Hematopoietic multipotent progenitor cell treated with erythropoietin and hydrocortisone succinate and interleukin-3 and kit ligand, for 6 days (in vitro differentiated cells): ENCODE measurements at regions not wholly inside any gene's neighbourhood (a gene's known extent, or its start where the extent isn't known, plus 50 kb on each side); places are given as distances from the start of the nearest gene placed in this dataset.

Experiments
- DNase-seq: peaks from one replicate; pipeline ENCODE4 v3.0.0-alpha.2; 2015

DNA sequence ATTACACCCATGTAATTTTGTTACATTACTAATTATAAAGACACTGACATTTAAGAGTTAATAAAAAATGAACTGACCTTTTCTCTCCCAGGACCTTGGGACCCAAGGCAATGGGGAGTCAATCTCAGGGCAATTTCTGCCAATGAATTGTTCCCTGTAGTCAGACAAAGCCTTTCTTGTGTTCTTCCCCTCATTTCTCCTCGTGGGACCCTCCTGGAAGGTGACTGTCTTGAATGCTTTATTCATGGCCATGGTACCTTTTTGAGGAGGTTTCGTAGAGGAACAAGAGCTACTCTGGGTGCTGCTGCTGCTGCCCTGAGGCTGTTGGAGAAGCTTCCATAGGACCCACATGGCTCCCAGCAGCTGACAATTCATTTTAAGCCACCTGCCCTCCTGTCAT lies 190.3 kb downstream of the SNX18 start:
- DNase-seq = no peak

DNA sequence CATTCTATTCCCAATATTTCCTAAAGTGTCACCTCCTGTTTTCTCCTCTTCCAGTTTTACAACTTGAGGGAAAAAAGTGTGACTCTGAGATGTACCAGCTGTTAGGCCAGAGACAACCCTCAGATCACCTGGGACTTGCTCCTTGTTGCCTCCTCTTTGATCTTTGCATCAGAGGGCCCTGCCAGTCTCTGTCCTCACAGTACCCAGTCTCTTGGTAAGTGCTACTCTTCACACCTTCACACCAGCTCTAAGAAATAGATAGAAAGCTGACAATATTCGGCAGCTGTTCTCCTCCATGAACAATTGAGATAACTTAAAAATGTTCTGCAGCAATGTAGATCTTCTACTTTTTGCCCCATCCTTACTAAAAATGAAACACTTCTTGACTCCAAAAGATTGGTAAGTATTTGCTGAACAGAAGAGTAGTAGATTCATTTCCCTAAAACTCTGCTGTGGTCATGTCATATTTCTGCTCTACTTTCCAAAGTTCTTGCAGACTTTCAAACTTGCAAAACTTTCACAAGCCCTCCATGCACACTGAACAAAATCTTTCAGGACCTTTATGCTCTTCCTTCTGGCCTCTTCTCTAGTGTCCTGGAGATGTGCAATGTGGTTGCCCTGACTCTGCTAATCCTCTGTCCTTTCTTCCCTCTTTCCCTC lies 188.6 kb downstream of the SNX18 start:
- no peak for DNase-seq

- DNase-seq = no peak
These were observed 187.3 kb downstream of the SNX18 start for GRCh38 chr5:54704825-54705224.

DNA sequence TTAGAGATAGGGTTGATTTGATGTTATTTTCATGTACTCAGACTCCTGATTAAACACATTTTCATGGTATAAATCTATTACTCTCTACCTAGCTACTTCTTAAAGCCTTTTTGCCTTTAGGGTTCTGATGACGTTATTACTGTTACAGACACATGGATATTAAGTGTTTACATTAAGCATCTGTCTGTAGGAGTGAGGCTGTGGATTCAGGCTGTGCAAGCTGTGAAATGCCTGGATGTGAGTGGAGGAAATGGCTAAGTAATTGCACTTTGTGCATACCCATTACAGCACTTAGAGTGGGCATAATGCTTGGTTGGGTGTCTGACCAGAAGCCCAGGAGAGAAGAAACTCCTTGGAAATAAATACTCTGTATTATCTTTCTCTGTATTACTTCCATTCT lies 186.8 kb downstream of the SNX18 start:
- no peak for DNase-seq

GRCh38 chr5:54703565-54704255 lies 186.2 kb downstream of the SNX18 start:
- DNase-seq = no peak

DNA sequence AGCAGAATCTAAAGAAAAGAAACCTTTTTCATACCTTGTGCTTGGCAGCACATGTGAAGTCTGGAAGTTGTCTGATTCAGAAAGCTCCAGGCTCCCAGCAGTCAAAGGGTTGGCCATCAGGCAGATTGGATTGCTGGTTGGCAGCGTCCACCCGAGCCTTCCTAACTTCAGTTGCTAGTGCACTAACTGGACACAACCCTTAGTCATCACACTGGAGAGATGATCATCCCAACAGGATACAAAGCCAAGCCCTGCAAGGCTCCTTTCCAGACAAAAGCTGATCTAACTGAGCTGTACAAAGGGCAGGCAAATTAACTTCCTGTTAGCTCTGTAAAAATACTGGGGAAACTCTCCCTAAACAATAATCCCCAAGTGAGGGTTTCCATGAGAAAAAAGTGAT lies 185.6 kb downstream of the SNX18 start:
- DNase-seq = no peak

GRCh38 chr5:54702470-54702869 lies 184.9 kb downstream of the SNX18 start:
- no peak for DNase-seq

GRCh38 chr5:54700986-54701578 lies 183.5 kb downstream of the SNX18 start:
- no peak for DNase-seq

DNA sequence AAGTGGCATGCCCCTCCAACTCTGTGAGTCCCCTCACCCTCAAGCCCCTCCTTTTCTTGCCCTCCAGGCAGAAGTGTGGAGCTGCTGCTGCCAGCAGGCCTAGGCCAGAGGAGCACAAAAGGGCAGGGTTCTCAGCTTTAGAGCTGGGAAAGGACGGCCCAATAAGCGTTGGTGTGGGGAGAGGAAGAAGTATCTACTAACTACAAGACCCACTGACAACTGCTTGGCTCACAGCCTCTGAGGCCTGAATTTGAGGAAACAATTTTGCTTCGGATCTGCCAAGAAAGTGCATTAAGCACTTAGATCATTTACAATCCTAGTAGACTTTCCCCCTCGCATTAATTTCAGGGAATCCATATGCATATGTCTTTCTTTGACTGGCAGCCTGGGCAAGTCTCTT lies 179.4 kb downstream of the SNX18 start:
- DNase-seq = no peak

GRCh38 chr5:54696346-54696745 lies 178.8 kb downstream of the SNX18 start:
- no peak for DNase-seq

GRCh38 chr5:54695198-54695966 lies 177.8 kb downstream of the SNX18 start:
- DNase-seq = no peak

DNA sequence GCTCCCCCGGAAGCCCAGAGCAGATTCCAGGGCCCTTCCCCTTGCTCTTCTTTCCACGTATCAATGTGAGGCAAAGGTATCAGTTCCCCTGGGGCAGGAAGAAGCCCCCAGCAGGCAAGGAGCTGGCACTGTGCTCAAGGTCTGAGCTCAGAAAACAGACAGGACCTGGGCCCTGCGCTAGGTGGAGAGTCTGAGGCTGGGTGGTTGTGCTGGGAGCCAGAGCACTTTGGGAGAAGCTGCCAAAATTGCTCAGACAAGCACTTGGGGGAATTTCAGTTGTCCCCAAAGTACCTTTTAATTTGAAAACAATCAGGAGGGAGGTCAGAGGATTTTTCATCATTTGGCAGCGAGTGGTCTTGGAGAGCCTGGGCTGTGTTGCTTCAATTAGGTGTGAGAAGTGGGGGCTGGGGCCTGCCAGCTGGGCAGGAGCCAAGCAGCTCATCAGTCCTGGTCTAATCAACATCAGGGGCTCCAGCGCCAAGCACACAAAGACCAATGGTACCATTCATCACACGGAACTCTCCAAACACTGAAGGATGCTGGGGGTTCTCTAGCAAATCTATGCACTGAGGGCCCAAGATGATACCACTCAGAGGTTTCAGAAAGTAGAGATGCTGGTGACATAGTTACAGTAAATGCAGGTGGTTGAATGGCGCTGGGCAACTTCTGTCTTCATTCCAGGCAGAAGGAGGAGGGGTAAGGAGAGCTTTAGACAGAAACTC lies 176.5 kb downstream of the SNX18 start:
- no peak for DNase-seq

DNA sequence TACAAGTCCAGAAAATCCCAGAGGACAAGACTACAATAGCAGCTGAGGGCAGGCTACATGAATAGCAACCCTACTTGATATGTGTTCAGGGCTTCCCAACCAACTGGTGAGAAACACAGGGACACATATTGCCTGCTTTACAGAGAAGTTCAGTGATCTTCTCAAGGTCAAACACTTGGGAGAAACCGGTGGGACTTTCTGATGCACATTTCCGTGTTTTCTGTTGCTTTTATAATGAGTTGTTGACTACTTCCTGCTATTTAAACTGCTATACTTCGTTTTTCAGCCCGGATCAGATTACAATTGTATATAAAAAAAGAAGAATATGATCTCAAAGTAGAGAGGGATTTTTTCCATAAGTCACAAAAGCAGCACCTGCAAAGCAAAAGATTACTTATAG lies 175.1 kb downstream of the SNX18 start:
- no peak for DNase-seq

- DNase-seq = no peak
These were observed 174.1 kb downstream of the SNX18 start for GRCh38 chr5:54691656-54692055.

DNA sequence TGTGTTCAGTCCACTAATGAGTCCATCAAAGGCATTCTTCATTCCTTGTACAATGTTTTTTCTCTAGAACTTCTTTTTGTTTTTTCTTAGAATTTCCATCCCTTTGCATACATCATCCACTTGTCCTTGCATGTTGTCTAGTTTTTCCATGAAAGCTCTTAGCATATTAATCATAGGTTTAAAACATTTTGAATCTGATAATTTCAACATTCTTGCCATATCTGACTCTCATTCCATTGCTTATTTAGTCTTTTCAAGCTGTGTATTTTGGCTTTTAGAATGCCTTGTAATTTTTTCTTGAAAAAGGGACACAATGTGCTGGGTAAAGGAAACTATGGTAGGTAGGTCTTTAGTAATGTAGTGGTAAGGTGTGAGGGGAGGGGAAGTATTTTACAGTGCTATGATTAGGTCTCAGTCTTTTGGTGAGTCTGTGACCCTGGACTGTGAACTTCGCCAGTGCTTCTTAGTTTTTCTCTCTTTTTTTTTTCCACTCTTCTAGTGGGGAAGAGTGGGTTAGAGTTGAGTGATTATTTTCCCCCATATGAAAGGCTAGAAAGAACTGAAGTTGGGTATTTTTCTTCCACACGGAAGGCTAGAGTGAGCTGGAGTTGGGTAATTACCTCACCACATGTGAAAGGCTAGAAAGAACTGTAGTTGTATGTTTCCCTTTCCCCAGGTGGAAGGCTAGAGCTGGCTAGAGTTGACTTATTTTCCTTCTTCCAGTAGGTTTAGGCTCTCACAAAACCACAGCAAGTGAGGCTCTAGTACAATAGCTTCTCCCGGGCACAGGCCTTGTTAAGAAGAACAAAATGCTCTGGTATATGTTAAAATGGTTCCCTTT lies 172.1 kb downstream of the SNX18 start:
- DNase-seq = no peak

GRCh38 chr5:54680998-54681397 lies 163.4 kb downstream of the SNX18 start:
- no peak for DNase-seq

DNA sequence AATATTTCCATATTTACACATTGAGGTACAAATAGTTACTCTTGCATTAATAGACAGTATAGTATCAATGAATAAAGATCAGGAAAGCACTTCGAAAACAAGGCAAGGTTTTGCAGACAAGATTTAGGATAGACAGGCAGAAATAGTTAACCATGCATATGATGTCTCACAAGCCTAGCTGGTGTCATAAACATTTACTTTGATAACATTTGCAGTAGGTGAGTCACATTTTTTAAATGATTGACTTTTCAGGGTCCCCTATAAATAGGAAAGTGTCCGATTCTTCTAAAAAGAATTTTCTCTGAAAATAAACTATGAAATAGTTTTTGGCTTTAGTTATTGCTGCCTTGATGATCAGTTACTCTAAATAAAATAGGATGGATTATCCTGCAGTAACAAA lies 162.1 kb downstream of the SNX18 start:
- DNase-seq = no peak

GRCh38 chr5:54678737-54679136 lies 161.2 kb downstream of the SNX18 start:
- DNase-seq = no peak

DNA sequence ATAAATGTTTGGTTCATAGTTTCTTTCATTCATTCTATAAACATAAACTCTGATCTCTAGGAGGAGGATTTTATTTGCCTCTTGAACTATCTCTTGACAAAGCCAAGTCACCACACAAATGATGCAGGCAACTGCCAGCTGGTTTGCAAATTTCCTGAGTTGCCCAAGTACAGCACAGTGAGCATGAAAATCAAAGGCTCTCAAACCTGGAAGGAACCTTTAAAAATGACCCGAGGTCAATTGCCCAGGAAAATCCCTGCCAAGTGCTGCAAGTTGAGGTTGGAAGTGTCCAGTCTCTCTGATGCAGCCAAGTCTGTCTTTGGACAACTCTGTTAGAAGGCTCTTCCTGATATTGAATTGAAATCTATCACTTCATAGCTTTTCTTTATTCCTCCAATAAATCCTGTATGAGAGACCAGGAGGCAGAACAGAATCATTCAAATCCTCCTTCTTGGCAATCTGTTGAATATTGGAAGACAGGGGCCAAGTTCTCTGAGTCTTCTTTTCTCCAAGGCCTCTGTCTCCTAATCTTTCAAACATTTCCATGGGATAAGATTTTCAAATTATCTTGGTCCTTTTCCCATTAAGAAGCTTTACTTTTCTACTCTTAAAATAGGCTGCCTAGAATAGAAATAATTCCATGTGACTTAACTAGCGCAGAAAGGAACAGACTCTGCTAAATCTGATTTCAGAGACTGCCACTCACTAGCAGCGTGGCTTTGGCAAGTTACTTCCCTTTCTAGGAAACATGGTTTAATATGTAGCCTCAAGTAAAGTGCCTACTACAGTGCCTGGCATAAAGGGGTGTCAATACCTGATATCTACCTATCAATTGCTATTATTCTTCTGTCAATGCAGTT lies 159.2 kb downstream of the SNX18 start:
- no peak for DNase-seq

DNA sequence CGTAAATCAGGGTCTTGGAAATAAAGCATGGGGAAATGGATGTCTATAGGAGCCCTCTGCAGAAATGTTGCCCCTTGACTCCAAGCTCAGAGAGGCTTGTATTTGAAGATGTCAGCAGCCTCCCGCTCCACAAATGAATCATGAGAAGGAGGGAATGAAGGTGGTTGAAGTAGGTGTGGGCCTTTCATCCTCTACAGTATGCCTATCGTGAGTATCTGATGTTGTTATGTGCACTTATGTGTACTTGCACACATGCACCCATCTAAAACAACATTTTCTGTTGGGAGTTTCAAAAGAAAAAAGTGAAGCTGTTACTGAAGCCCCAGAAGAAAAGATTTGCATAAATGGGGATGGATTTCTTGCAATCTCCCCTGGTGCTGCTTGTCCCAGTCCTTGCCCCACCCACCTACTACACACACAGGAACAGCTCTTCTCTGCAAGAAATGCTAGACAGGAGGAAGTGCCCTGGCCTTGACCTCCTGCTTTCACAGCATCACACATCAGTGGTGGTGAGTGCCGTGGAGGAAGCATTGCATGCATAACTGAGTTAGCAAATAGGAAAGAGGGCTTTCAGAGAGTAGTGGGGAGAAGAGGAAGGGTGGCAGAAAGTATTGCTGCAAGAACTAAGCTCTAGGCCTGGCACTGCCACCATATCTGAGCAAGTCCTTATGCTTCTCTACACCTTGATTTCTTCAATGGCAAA lies 156.1 kb downstream of the SNX18 start:
- peak; percentile 16 for DNase-seq
